AG08396 (cell line): ENCODE measurements at regions not wholly inside any gene's neighbourhood (a gene's known extent, or its start where the extent isn't known, plus 50 kb on each side); places are given as distances from the start of the nearest gene placed in this dataset.
"Not testable (repeated sequence)": the region's sequence is repeated elsewhere in the genome, so short reads cannot be mapped to it uniquely, and the experiment has no call there.

Experiments used
- DNase-seq: peaks from one replicate; pipeline ENCODE4 v3.0.0; 2012; ENCODE audit warnings: low spot score, mixed read lengths

GRCh38 chr10:33007731-33008381 is 49.8 kb upstream of the ITGB1 start:
- not testable (repeated sequence) for DNase-seq
